G401 (cell line): ENCODE measurements at regions not wholly inside any gene's neighbourhood (a gene's known extent, or its start where the extent isn't known, plus 50 kb on each side); places are given as distances from the start of the nearest gene placed in this dataset.

Experiments
- DNase-seq: peaks from one replicate; pipeline ENCODE4 v3.0.0-alpha.2; 2015; ENCODE audit warnings: low spot score
- in situ Hi-C: cut with HindIII; loops from 2 replicates; pipeline ENCODE4 v1.10.0; 2016; ENCODE audit warnings: low sequenced_read_pairs, mixed read lengths

DNA sequence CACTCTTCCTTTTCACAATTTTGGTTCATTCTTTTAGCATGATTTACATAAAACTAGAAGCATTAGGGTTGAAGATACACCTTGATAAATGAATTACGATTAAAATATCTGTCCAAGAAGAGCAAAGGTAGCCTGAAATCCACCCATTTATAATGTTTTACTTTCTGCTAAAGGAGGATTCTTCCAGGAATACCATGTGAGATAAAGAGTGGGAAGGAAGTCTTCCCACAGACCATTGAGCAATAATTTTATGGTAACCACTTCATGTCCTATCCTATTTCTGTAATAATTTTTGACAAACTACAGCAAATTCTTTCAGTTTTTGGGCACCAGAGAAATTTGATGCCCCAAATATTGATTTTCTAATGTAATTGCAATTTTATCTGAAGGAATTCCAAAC is 150.6 kb upstream of the STEAP4 start:
- in situ Hi-C loops, result no loop called here
- DNase-seq, result no peak

DNA sequence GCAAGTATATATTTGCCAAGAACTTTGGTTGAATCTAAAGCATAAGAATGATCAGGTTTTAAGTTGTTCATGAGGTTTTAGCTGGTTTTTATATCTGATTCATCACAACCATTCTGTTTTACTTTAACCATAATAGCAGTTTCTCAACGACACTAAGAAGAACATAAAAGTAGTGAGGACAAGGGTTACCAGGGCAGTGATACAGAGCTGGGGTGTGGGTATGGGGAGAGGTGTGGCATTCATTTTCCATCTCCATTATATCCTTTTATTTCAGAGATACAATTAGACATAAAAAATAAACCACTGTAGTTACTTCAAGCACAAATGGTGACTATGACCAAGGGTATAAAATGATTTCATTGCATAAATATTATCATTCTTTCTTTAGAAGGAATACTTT is 149.8 kb upstream of the STEAP4 start:
- in situ Hi-C loops, result no loop called here
- no peak for DNase-seq

- no peak for DNase-seq
- in situ Hi-C loops, result no loop called here
Observed at GRCh38 chr7:88455696-88456095, 149.0 kb upstream of the STEAP4 start.

GRCh38 chr7:88452646-88453045 is 146.0 kb upstream of the STEAP4 start:
- in situ Hi-C loops, result no loop called here
- no peak for DNase-seq

- no peak for DNase-seq
- in situ Hi-C loops, result no loop called here
Observed at GRCh38 chr7:88450874-88451273, 144.2 kb upstream of the STEAP4 start.

- in situ Hi-C loops, result no loop called here
- no peak for DNase-seq
Observed at GRCh38 chr7:88449410-88449809, 142.7 kb upstream of the STEAP4 start.

DNA sequence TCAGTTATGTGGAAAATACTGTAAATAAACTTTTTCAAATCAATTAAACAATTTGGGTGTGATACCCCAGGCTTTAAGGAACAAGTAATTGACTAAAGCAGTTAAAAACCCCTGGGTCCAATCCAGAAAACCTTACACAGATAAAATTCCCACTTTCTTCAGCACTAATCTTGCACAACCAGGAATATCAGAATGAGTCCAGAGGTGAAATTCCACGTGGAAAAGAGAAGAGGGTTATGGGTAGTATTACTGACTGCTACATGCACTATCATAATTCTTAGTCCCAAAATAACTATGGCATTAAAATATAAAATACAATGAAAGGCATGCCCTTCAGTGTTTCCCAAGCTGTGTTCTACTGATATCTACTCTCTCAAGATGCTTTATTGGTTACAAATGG is 135.7 kb upstream of the STEAP4 start:
- in situ Hi-C loops, result no loop called here
- no peak for DNase-seq

DNA sequence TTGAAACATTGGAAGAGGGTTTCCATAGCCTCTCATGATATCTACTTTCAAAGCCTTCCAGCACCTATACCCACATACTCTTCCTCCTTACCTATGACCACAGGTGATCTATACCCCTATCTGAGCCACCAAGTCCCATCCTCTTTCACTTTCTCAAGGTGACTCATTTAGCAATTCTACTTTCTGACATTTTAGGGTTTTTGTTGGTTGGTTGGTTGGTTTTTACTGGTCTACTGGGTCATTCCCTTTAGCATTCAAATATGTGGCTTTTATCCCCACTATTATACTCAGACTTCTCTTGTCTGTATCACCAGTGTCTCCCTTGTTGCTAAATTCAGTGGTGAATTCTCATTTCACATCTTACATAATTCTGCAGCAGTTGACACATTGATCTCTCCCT is 130.4 kb upstream of the STEAP4 start:
- in situ Hi-C loops, result no loop called here
- no peak for DNase-seq

GRCh38 chr7:88432301-88432700 is 125.6 kb upstream of the STEAP4 start:
- in situ Hi-C loops, result no loop called here
- DNase-seq, result no peak

DNA sequence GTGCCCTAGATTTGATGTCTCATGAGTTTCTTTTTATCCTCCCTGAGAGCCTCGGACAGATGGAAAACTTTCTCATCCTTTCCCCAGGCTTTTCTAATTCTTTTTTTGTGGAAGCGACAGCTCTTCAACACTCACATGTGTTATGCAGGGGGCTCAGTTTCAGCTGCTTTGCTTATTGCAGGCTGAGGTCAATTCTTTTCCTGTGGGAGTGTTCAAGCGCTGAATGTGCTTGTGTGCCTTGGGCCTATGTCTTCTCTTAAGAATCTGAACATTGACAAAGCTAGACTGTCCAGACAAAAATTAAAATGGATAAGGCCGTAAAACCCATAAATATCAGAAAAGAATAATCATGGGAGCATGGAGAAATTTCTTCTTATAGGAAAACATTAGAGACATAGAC is 125.2 kb upstream of the STEAP4 start:
- no peak for DNase-seq
- in situ Hi-C loops, result no loop called here

- no peak for DNase-seq
- in situ Hi-C loops, result no loop called here
Observed at GRCh38 chr7:88429382-88429781, 122.7 kb upstream of the STEAP4 start.

DNA sequence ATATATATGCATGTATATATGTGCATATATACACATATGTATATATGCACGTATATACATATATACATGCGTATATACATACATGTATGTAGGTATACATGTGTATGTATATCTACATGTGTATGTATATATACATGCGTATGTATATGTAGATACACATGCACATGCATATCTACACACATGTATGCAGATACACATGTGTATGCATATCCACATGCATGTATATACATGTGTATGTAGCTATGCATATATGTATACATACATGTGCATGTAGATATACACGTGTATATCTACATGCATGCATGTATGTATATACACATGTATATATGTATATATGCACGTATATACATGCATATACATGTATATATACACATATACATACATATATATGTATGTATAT is 95.8 kb upstream of the STEAP4 start:
- DNase-seq, result no peak
- in situ Hi-C loops, result no loop called here

DNA sequence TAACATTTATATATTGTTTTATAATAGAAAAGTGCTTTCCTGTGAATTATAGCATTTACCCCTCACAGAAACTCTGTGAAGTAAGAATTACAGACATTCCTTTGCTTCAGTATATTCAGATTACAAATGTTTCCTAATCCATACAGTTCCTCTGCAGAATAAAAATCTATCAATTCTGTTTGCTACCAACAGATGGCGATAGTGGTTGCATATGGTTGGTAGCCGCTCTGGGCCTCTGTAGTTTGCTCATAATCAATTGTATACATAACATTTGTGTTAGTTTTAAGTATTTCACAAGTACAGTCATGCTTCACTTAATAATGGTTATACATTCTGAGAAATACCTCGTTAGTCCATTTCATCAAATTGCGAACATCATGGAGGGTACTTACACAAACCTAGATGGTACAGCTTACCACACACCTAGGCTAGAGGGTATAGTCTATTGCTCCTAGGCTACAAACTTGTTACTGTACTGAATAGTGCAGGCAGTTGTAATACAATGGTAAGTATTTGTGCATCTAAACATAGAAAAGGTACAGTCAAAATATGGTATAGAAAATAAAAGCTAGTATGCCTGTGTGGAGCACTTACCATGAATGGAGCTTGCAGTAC is 94.4 kb upstream of the STEAP4 start:
- in situ Hi-C loops, result no loop called here
- DNase-seq, result no peak

DNA sequence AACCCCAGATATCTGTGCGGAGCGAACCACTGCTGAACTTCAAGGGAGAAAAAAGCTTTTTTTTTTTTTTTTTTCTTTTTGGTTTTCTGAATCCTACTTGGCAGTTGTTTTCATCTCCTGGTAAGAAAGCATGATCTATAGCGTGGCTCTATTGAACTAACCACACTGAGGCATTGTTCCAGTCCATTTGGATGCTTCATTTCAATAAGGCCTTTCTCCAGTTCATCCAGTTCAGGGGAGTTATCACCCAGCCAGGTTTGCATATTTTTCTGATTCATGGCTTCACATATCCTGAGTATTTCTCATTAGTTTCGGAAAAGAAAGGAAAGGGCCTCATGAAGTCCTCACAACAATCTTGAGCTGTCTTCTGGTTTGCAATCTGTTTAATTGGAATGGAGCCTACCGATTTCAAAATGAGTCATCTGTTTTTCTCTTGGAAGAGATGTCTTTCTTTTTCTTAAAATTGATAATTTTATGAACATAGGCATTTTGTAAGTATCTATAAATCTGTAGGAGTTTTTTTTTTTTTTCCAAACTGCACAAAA is 93.1 kb upstream of the STEAP4 start:
- DNase-seq, result no peak
- in situ Hi-C loops, result no loop called here

DNA sequence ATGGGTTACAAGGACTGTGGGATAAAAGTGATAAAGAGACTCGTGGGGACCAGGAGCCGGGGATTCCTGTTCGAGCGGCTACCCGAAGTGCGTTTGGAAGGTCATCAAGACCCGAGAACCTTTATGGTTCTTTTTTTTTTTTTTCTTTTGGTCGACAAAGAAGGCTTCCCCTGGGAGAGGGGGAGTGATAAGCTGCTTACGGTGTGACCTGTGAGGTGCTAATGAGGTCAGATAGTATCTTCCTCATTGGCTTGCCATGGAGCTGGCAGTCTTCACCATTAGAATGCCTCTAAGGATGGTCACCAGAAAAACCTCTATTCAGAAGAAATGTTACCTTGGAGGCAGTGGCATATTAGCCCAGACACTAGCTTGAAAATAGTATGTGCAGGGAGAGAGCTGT is 92.3 kb upstream of the STEAP4 start:
- in situ Hi-C loops, result no loop called here
- DNase-seq, result no peak

- in situ Hi-C loops, result no loop called here
- no peak for DNase-seq
Observed at GRCh38 chr7:88398459-88398858, 91.8 kb upstream of the STEAP4 start.

- in situ Hi-C loops, result no loop called here
- DNase-seq, result no peak
Observed at GRCh38 chr7:88396948-88397322, 90.2 kb upstream of the STEAP4 start.

GRCh38 chr7:88396295-88396947 is 89.7 kb upstream of the STEAP4 start:
- in situ Hi-C loops, result no loop called here
- no peak for DNase-seq

- in situ Hi-C loops, result no loop called here
- no peak for DNase-seq
Observed at GRCh38 chr7:88395715-88396114, 89.0 kb upstream of the STEAP4 start.

- no peak for DNase-seq
- in situ Hi-C loops, result no loop called here
Observed at GRCh38 chr7:88391247-88391646, 84.6 kb upstream of the STEAP4 start.

DNA sequence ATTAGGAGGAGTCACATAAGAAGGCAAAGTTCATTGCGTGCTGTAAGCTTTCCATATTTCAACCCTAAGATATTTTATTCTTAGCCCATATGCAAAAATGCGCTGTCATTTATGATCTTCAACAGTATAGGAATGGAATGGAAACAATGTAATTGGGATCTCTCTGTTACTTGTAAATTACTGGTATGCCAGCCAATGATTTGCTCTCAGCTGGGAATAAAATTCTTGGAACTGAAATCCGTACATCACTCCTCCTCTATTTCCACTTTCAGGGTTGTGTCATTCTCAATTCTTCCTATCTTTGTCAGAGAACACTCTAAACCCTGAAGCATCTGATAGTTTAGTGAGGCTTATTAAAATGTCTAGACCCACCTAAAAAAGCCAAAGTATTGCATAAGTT is 80.7 kb upstream of the STEAP4 start:
- in situ Hi-C loops, result no loop called here
- DNase-seq, result no peak
